ENCODE measurements at regions not wholly inside any gene's neighbourhood (a gene's known extent, or its start where the extent isn't known, plus 50 kb on each side); places are given as distances from the start of the nearest gene placed in this dataset.
A peak's percentile ranks its signal among the peaks of the same experiment; 100 is the strongest.

DNA sequence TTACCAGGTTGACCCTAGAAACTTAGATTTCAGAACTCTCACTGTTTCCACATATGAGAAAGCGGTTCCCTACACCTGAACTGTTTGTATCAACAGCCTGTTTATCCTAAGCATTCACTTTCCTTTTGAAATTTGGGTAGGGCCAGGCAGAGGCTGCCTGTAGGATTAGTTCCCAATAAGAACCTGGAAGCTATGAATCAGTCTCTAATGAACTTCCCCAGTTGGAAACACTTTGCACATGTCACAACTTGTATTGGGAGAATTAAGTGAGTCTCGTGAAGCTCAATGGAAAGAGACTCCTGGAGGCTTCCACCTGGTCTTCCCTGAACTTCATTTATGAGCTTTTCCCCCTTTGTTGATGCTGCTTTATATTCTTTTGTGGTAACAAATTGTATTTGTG is 486.6 kb upstream of the HS6ST1 start:
- no peak for DNase-seq

GRCh38 chr2:128805918-128806317 is 487.2 kb upstream of the HS6ST1 start:
- no peak for DNase-seq

DNA sequence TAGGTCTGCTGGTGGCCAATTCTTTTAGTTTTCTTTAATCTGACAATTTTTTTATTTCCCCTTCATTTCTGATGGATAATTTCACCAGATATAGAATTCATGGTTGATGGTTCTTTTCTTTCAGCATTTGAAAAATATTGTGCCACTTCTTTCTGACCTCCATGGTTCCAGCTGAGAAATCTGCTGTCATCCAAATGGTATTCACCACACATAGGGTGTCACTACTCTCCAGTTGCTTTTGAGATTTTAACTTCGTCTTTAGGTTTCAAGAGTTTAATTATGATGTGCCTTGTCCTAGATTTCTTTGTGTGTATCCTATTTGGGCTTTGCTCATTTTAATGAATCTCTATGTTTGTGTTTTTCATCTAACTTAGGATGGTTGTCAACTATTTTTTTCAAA is 488.6 kb upstream of the HS6ST1 start:
- no peak for DNase-seq

GRCh38 chr2:128808462-128809258 is 490.0 kb upstream of the HS6ST1 start:
- peak; percentile 35 for DNase-seq

DNA sequence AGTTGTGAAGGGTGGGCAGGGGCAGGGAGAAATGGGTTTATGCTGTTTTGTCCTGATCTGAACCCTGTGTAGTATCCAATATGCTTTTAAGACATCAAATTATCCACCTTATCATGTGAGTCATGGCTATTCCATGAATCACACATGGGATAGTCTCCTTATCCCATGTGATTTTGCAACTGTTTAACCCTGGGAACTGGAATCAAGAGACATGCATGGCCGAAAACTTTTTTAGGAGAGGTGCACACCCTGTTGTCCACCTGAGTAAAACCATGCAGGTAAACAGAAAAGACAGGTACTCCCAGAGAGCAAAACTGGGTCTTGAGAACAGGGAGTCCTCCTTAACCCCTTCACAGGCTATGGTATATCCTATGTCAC is 490.6 kb upstream of the HS6ST1 start:
- peak; percentile 16 for DNase-seq

DNA sequence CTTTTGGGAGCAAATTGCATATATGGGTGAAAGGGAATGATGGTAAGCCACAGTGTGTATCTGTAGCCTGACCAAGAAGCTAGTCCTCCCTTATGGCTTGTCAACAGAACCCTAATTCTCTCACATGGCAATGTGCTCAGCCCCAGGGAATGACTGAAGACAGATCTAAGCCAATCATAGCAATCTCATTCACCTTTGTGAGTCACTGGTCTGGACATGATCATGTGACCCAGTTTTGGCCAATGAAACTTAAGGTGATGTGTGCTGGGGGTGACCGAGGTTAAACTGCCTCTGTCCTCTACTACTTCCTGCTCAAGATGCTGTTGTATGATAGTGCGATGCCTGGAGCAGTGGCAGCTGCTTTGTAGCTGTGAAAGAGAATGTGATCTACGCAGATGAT is 491.2 kb upstream of the HS6ST1 start:
- no peak for DNase-seq

- DNase-seq: no peak
Measured at GRCh38 chr2:128812183-128812940, 493.7 kb upstream of the HS6ST1 start.

GRCh38 chr2:128813352-128814034 is 494.8 kb upstream of the HS6ST1 start:
- no peak for DNase-seq

DNA sequence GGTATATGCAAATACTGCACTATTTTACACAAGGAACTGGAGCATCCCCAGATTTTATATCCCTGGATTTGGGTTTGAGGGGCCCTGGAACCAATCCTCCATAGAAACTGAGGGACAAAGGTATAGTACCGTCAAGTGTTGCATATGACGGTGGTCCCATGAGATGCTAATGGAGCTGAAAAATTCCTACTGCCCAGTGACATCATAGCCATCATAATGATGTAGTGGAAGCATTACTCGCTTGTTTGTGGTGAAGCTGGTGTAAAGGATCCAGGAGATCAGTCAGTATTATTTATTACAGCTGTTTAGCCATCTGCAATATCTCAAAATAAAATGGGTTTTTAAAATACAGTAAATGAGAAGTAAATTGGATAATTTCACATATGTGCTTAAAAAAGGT is 496.6 kb upstream of the HS6ST1 start:
- no peak for DNase-seq

- DNase-seq: no peak
Measured at GRCh38 chr2:128817171-128817570, 498.5 kb upstream of the HS6ST1 start.

DNA sequence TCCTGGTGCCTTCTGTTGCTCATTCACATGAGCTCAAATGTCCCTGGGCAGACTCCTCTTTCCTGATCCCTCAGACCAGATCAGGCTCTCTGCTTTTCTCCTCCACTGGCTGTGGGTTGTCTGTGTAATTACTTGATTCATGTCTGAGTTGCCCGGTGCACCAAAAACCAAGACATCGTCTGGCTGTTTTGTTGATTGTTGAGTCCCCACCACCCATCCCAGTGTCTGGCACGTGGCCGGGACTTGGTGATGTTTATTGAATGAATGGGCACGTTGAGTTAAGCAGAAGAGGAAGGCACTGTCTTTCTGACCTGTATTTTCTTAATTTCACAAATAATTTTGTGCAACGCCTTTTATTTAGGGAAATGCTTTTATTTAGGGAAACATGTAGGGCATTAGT is 499.1 kb upstream of the HS6ST1 start:
- no peak for DNase-seq

- no peak for DNase-seq
Measured at GRCh38 chr2:128818248-128818647, 499.6 kb upstream of the HS6ST1 start.

- no peak for DNase-seq
Measured at GRCh38 chr2:128818704-128819491, 500.2 kb upstream of the HS6ST1 start.

DNA sequence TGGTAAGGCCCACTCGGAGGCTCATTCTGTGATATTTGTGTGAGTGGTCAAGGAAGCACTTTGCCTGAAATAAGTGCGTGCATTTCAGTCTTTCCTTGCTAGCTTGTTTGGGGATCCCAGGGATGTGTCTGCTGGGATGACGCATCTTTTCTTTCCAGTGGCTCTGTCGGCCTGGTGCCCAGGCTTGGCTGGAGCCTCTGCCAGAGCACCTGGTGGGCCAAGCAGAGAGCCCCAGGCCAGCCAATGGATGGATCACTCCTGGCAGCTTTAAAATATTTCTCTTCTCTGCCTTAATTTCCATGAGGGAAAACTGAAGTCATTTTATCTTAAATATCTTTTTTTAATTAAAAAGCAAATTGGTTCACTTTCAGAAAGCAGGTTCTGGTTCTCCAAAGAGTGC is 501.8 kb upstream of the HS6ST1 start:
- DNase-seq: no peak

DNA sequence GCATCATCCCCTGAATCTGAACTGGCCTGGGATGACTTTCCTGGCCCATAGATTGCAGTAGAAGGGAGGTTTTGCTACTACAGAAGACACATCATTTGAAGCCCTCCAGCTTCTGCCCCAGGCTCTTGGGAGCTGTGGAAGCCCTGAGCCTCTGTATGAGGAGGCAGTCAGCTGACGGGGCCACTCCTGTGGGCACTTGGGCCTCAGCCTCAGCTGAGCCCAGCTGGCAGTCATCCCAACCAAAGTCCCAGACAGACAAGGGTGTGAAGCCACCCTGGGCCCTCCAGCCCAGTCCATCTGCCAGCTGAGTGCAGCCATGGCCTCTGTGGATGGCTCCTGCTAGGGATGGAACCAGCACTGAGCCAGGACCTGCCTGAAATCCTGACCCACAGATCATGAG is 502.3 kb upstream of the HS6ST1 start:
- no peak for DNase-seq

DNA sequence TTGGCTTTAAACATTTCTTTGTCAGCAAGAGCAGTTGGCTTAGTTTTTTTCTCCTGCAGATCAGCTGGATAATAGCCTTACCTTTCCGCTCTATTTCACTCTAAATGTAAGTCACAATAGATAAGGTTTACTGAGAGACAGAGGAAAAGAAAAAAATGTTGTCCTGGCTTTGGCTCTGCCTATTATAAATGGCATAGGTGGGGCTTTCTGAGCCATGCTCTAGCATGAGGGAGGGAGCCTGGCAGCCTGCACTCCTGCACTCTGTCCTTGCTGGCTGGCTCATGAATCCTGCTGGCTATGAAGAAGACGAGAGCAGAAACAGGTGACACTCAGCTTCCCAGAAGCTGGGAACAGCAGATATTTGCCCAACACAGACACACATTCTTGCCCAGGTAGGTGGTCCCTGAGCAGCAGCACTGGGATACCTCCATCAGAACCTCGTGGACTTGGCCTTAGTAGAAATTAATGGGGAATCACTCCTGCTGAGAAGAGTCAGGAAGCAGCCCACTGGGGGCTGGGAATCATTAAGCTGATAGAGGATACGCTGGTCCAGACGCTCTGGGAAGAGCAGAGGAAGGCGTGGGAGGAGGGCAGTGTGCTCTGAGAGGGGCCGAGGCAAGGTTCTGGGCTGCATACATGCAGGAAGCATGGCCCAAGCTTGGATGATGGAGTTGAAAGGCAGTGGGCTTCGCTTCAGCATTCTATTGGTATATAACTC is 514.4 kb upstream of the HS6ST1 start:
- DNase-seq: no peak

DNA sequence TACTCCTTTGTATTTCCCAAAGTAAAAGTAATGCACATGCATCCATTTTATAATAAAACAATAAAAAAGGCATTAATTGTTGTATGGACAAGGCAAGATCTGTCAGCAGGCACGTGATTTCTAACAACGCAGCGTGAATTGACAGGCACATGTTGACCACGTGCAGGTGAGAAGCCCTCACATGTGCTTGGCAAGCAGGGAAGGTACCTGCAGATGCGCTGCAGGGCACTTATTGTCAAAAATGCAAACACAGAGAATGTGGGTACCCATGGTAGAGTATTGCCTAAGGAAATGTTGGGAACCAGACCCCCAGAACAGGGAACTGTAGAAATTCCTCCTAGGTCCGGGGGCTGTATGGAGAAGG is 515.0 kb upstream of the HS6ST1 start:
- DNase-seq: no peak

GRCh38 chr2:128834207-128834879 is 515.7 kb upstream of the HS6ST1 start:
- no peak for DNase-seq

GRCh38 chr2:128834880-128835252 is 516.2 kb upstream of the HS6ST1 start:
- DNase-seq: no peak

GRCh38 chr2:128835342-128835855 is 516.7 kb upstream of the HS6ST1 start:
- no peak for DNase-seq

DNA sequence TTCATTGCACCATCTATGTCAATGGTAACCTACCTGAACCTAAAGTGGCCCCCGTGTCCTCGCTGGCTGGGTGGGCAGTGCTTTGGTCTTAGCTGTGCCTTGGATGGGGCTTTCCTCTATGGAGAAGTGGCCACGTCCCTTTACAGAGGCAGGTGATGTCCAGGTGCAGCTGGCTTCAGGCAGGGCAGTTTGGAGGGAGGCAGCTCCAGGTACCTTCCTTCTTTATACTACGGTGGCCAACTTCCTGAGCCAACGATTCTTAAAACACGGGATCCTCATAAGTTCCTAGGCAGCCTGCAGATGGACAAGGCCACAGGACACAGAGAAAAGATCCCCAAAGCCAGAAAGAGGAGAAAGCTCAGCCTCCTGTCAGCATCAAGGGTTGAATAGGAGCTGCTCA is 517.3 kb upstream of the HS6ST1 start:
- DNase-seq: no peak
